Activated CD8-positive, alpha-beta T cell treated with anti-CD3 and anti-CD28 coated beads for 36 hours (primary cell): ENCODE measurements at regions not wholly inside any gene's neighbourhood (a gene's known extent, or its start where the extent isn't known, plus 50 kb on each side); places are given as distances from the start of the nearest gene placed in this dataset.

Experiments
- ATAC-seq: fragments of 200-7000 bp; cut with Tn5 transposase; one replicate; pipeline ENCODE4 v1.10.0; 2021; ENCODE audit warnings: mild to moderate bottlenecking, moderate library complexity
- CTCF ChIA-PET: fragments of 350-600 bp; sonication (Branson Sonifier 250); formaldehyde crosslinking; loops from one replicate; lab custom pipeline; 2021; ENCODE audit warnings: antibody characterized with exemption; lab: Charles Lee
- POLR2A ChIA-PET: fragments of 350-600 bp; sonication (Branson Sonifier 250); formaldehyde crosslinking; loops from one replicate; lab custom pipeline; 2021; ENCODE audit warnings: antibody characterized with exemption; lab: Charles Lee
- DNase-seq: peaks from one replicate; pipeline ENCODE4 v3.0.0-alpha.2; 2020
- H3K27ac Mint-ChIP-seq: one replicate; pipeline ENCODE4 v1.8.0; 2021; ENCODE audit warnings: mild to moderate bottlenecking, mixed read lengths
- H3K27me3 Mint-ChIP-seq: one replicate; pipeline ENCODE4 v1.8.0; 2021; ENCODE audit warnings: mixed read lengths
- H3K36me3 Mint-ChIP-seq: one replicate; pipeline ENCODE4 v1.8.0; 2021; ENCODE audit warnings: low read depth, mixed read lengths
- H3K4me1 Mint-ChIP-seq: one replicate; pipeline ENCODE4 v1.8.0; 2021; ENCODE audit warnings: low read depth, mixed read lengths
- H3K4me3 Mint-ChIP-seq: one replicate; pipeline ENCODE4 v1.8.0; 2021; ENCODE audit warnings: mild to moderate bottlenecking, moderate library complexity, mixed read lengths
- H3K9me3 Mint-ChIP-seq: one replicate; pipeline ENCODE4 v1.8.0; 2021; ENCODE audit warnings: mixed read lengths
- intact Hi-C: fragments of 100-400 bp; cut with micrococcal nuclease; formaldehyde crosslinking; loops from one replicate; pipeline ENCODE4 v1.10.0; 2022
- TF ChIP-seq, protein P1 (sequence below): fragments of 200-600 bp; IDR thresholded peaks from one replicate; pipeline ENCODE4 v1.8.0; 2022; ENCODE audit warnings: antibody characterized with exemption, mild to moderate bottlenecking

DNA sequence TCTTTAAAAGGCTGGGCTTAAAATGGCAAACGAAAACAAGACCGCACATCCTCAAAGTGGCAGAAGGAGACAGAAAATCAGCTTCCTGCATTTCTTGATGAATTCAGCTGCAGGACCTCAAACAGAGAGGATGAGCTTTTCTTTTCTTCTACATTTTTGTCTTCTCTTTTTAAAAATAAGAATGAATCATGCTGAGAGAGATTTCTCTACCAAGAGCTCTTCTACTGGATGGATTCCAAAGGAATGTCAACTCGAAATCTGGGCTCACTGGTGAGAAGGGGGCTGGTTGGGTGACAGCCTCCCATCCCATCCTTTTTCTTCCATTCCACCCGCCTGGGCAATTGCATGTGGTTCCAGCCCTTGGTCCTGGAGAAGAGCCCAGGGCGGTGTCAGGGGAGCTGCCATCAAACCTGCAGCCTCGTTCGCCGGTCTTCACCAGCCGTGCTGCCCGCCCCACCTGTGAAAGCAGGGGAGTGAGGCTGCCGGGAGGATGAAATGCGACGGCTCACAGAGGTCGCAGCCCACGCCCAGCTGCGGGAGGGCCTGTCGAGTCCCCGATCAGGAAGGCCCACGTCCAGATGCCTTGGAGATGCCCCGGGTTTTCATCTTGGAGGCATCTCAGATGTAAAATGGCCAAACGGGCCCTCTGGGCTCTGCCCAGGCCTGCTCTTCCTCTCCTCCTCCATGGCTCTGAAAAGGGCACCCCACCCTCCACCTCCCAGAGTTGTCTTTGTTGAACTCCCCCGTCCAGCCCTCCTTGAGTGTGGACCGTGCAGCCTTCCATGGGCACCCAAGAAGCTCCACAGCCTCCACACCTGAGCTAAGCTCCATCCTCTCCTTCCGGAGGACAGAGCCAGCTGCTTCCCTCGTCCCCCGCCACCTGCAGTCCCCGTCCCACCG lies 121.9 kb downstream of the FOXL1 start:
- POLR2A ChIA-PET, result interaction anchor here (0.7 kb wide), 1 partner anchor 72 kb away, joined by 3 read pairs; no protein-coding TSS in a partner anchor
- Mint-ChIP-seq H3K4me1 (no peaks in the 10 kb centered on the region), H3K27ac (no peak overlapping the region), H3K27me3 (peaks cover 2% of the 10 kb centered on the region), H3K36me3 (no peaks in the 10 kb centered on the region), H3K4me3 (no peak overlapping the region), H3K9me3 (no peaks in the 10 kb centered on the region)
- CTCF ChIA-PET, result no interaction called here
- DNase-seq (no peak), ATAC-seq (no peak)
- intact Hi-C loops, result no loop called here
- TF ChIP-seq, protein P1, sequence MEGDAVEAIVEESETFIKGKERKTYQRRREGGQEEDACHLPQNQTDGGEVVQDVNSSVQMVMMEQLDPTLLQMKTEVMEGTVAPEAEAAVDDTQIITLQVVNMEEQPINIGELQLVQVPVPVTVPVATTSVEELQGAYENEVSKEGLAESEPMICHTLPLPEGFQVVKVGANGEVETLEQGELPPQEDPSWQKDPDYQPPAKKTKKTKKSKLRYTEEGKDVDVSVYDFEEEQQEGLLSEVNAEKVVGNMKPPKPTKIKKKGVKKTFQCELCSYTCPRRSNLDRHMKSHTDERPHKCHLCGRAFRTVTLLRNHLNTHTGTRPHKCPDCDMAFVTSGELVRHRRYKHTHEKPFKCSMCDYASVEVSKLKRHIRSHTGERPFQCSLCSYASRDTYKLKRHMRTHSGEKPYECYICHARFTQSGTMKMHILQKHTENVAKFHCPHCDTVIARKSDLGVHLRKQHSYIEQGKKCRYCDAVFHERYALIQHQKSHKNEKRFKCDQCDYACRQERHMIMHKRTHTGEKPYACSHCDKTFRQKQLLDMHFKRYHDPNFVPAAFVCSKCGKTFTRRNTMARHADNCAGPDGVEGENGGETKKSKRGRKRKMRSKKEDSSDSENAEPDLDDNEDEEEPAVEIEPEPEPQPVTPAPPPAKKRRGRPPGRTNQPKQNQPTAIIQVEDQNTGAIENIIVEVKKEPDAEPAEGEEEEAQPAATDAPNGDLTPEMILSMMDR, result no peak

DNA sequence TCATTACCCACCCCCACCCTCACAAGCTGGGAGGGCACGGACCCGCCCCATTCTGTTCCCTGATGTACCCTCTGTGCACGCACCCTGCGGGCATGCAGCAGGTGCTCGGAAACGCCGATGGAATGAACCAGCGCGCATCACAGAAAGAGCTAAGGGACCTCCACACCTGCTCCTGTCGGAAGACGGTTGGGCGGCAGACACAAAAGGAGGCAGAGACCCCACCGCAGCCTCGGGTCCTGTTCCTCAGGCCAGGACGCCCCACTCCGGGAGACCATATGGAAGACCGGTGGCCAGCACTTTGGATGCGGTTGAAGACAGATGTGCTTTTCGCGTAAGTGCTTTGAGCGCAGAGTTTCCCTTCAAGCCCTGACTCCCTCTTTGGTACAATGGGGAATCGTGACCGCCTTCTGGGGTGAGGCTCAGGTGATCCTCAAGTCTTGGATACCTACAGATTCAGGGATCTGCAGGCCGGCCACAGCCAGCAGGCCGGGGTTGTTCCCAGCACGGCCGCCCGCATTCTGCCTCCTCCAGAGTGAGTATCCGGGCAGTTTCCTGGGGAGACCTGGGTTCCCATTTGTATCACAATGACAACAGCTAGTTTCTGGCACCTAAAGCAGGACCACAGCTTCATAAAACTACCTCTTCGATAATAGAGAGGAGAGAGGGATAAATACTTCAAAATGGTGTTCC lies 123.1 kb downstream of the FOXL1 start:
- no peaks in the 10 kb centered on the region for H3K4me1 Mint-ChIP-seq
- ATAC-seq, result no peak
- ChIA-PET POLR2A (no interaction called here), CTCF (no interaction called here)
- TF ChIP-seq, protein P1, result no peak
- DNase-seq, result no peak
- intact Hi-C loops, result no loop called here
- peaks cover 4% of the 10 kb centered on the region for H3K27me3 Mint-ChIP-seq
- no peak overlapping the region for H3K4me3 Mint-ChIP-seq
- H3K9me3 Mint-ChIP-seq, result no peaks in the 10 kb centered on the region
- H3K36me3 Mint-ChIP-seq, result no peaks in the 10 kb centered on the region
- H3K27ac Mint-ChIP-seq, result no peak overlapping the region

DNA sequence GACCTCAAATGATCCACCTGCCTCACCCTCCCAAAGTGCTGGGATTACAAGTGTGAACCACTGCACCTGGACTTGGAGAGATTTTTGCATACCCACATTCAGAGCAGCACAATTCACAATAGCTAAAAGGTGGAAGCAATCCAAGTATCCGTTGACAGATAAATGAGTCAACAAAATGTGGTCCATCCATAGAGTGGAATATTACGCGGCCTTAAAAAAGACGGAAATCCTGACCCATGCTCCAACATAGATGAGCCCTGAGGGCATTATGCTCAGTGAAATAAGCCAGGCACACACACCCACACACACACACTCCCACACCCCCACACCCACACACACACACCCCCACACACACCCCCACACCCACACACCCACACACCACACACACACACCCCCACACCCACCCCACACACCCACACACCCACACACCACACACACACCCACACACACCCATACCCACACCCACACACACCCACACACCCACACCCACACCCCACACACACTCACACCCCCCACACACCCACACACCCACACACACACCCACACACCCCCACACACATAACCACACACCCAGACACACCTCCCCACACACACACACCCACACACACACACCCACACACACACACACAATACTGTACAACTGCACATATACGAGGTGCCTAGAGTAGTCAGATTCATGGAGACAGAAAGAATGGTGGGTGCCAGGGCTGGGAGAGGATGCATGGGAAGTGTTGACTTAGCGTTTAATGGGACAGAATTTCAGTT lies 124.7 kb downstream of the FOXL1 start:
- no peak overlapping the region for H3K27ac Mint-ChIP-seq
- no peak overlapping the region for H3K4me3 Mint-ChIP-seq
- H3K36me3 Mint-ChIP-seq, result no peaks in the 10 kb centered on the region
- DNase-seq (no peak), ATAC-seq (no peak)
- POLR2A ChIA-PET, result no interaction called here
- TF ChIP-seq, protein P1, result no peak
- intact Hi-C loops, result no loop called here
- peaks cover 1% of the 10 kb centered on the region for H3K27me3 Mint-ChIP-seq
- H3K9me3 Mint-ChIP-seq, result no peaks in the 10 kb centered on the region
- CTCF ChIA-PET, result no interaction called here
- H3K4me1 Mint-ChIP-seq, result no peaks in the 10 kb centered on the region

DNA sequence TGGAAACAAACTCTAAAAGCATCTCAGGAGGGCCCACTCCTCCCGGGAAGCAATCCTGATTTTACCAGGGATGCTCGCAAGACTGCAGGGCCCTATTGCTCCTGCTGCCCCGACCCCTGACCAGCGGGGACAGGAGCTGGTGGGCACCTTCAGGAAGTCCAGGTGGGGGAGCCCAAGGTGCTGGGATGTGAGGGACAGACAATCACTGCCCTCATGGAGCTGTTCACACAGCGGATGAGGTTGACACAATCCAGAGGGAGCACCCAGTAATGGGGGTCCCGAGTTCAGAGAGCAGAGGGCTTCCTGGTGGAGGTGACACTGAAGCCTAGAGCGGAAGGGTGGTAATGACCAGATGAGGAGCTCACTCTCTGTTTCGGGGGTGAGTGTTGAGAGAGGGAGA lies 126.2 kb downstream of the FOXL1 start:
- intact Hi-C loops, result no loop called here
- H3K27ac Mint-ChIP-seq, result no peak overlapping the region
- H3K9me3 Mint-ChIP-seq, result no peaks in the 10 kb centered on the region
- POLR2A ChIA-PET, result no interaction called here
- no peaks in the 10 kb centered on the region for H3K36me3 Mint-ChIP-seq
- TF ChIP-seq, protein P1, result no peak
- ATAC-seq (no peak), DNase-seq (no peak)
- H3K4me1 Mint-ChIP-seq, result no peaks in the 10 kb centered on the region
- H3K4me3 Mint-ChIP-seq, result no peak overlapping the region
- CTCF ChIA-PET, result no interaction called here
- H3K27me3 Mint-ChIP-seq, result peaks cover 1% of the 10 kb centered on the region
